GM23338 (cell line): ENCODE measurements at regions not wholly inside any gene's neighbourhood (a gene's known extent, or its start where the extent isn't known, plus 50 kb on each side); places are given as distances from the start of the nearest gene placed in this dataset.

Source experiments
- ATAC-seq: fragments of 200-7000 bp; cut with Tn5 transposase; 3 replicates; pipeline ENCODE4 v1.9.1; 2020
- DNase-seq: peaks from one replicate; pipeline ENCODE4 v3.0.0-alpha.2; 2015; ENCODE audit warnings: low spot score
- H2AFZ ChIP-seq: fragments of 200-600 bp; sonication (generic); 2 replicates; pipeline ENCODE4 v1.8.0; 2016; ENCODE audit warnings: antibody characterized with exemption, mild to moderate bottlenecking, moderate library complexity
- H3F3A ChIP-seq: fragments of 200-600 bp; sonication (generic); replicated peaks from 2 replicates; pipeline ENCODE4 v1.8.0; 2017; ENCODE audit warnings: antibody characterized with exemption, mixed run types, low read depth
- H3K27ac ChIP-seq: fragments of 200-600 bp; sonication (generic); 2 replicates; pipeline ENCODE4 v1.6.1; 2016; ENCODE audit warnings: low read depth
- H3K27me3 ChIP-seq: fragments of 200-600 bp; sonication (generic); 2 replicates; pipeline ENCODE4 v1.8.0; 2016; ENCODE audit warnings: mild to moderate bottlenecking, mixed run types, moderate library complexity; ENCODE audit not compliant: insufficient read depth
- H3K36me3 ChIP-seq: fragments of 200-600 bp; sonication (generic); 2 replicates; pipeline ENCODE4 v1.8.0; 2016; ENCODE audit warnings: mild to moderate bottlenecking; ENCODE audit not compliant: insufficient read depth
- H3K4me1 ChIP-seq: fragments of 200-600 bp; sonication (generic); 2 replicates; pipeline ENCODE4 v1.8.0; 2016; ENCODE audit warnings: mild to moderate bottlenecking, moderate library complexity; ENCODE audit not compliant: insufficient read depth
- H3K4me2 ChIP-seq: fragments of 200-600 bp; sonication (generic); 2 replicates; pipeline ENCODE4 v1.7.1; 2017; ENCODE audit warnings: mixed run types
- H3K4me3 ChIP-seq: fragments of 200-600 bp; sonication (generic); 2 replicates; pipeline ENCODE4 v1.6.1; 2016; ENCODE audit warnings: mixed run types
- H3K79me2 ChIP-seq: fragments of 200-600 bp; sonication (generic); replicated peaks from 2 replicates; pipeline ENCODE4 v1.8.0; 2017; ENCODE audit warnings: mild to moderate bottlenecking; ENCODE audit not compliant: insufficient read depth
- H3K9me2 ChIP-seq: fragments of 200-600 bp; sonication (generic); 2 replicates; pipeline ENCODE4 v1.8.0; 2017; ENCODE audit not compliant: insufficient read depth
- H4K20me1 ChIP-seq: fragments of 200-600 bp; sonication (generic); replicated peaks from 2 replicates; pipeline ENCODE4 v1.8.0; 2017; ENCODE audit warnings: mild to moderate bottlenecking; ENCODE audit not compliant: insufficient read depth
- H3K27ac Mint-ChIP-seq: 2 replicates; pipeline ENCODE4 v1.8.0; 2020; ENCODE audit warnings: inconsistent platforms, mild to moderate bottlenecking, moderate library complexity, mixed read lengths
- H3K27me3 Mint-ChIP-seq: 3 replicates; pipeline ENCODE4 v1.8.0; 2022; ENCODE audit warnings: low read depth, mild to moderate bottlenecking, moderate library complexity, mixed read lengths, inconsistent platforms; ENCODE audit not compliant: insufficient read depth, poor library complexity
- H3K36me3 Mint-ChIP-seq: 3 replicates; pipeline ENCODE4 v1.8.0; 2021; ENCODE audit warnings: low read depth, mild to moderate bottlenecking, inconsistent platforms, moderate library complexity, mixed read lengths
- H3K4me1 Mint-ChIP-seq: 3 replicates; pipeline ENCODE4 v1.8.0; 2020; ENCODE audit warnings: mild to moderate bottlenecking, inconsistent platforms, mixed read lengths
- H3K4me3 Mint-ChIP-seq: 3 replicates; pipeline ENCODE4 v1.8.0; 2021; ENCODE audit warnings: moderate library complexity, mild to moderate bottlenecking, inconsistent platforms, mixed read lengths
- H3K9me3 Mint-ChIP-seq: 3 replicates; pipeline ENCODE4 v1.8.0; 2020; ENCODE audit warnings: moderate library complexity, mild to moderate bottlenecking, inconsistent platforms, mixed read lengths
- EZH2 ChIP-seq: fragments of 200-600 bp; sonication (generic); IDR thresholded peaks from one replicate; pipeline ENCODE4 v1.8.0; 2017; ENCODE audit warnings: antibody characterized with exemption, mild to moderate bottlenecking, low read depth; ENCODE audit not compliant: unreplicated experiment
- POLR2AphosphoS5 ChIP-seq: IDR thresholded peaks from 2 replicates; pipeline ENCODE4 v1.6.1; 2016; ENCODE audit warnings: antibody characterized with exemption, low read depth
- STAT1 ChIP-seq: IDR thresholded peaks from one replicate; pipeline ENCODE4 v1.6.1; 2016; ENCODE audit warnings: antibody characterized with exemption; ENCODE audit not compliant: unreplicated experiment
- ZNF331 ChIP-seq: fragments of 250-450 bp; sonication (Bioruptor Pico); IDR thresholded peaks from 2 replicates; pipeline ENCODE4 v1.5.0; 2020; ENCODE audit warnings: low read depth, mild to moderate bottlenecking, moderate library complexity
- ZNF462 ChIP-seq: fragments of 250-450 bp; sonication (Bioruptor Pico); IDR thresholded peaks from 2 replicates; pipeline ENCODE4 v1.5.0; 2020; ENCODE audit warnings: mild to moderate bottlenecking, moderate library complexity
- TF ChIP-seq, protein P1 (sequence below), 2 experiments: fragments of 200-600 bp in 1 of 2; sonication (generic) in 1 of 2; conservative IDR thresholded peaks; 2 replicates each; pipeline versions ENCODE4 v1.5.1 to v1.6.1; 2016 to 2017; ENCODE audit warnings: antibody characterized with exemption in 2 of 2, low read depth in 2 of 2, mild to moderate bottlenecking in 2 of 2, moderate library complexity in 1 of 2

DNA sequence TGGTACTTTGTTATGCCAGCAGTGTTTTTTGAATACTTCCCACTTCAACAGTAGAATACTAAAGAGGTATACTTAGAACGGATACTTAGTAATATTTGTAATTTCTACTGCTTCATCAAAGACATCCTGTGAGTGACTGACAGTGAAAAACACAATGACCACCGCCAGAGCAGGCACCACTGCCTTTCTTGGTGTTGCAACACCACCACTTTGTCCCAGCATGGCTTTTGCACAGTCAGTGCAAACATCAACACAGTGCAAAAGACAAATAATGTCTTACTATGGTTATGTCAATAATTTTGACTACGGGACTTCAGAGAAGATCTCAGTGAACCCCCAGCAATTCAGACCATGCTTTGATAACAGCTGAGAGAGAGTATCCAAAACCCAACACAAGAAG lies 220.5 kb downstream of the RBM26 start:
- ATAC-seq (no peak), DNase-seq (no peak)
- Mint-ChIP-seq H3K9me3 (no peaks in the 10 kb centered on the region), H3K27me3 (no peaks in the 10 kb centered on the region), H3K4me1 (peaks cover 9% of the 10 kb centered on the region; the same call in 2 of the 3 replicates), H3K27ac (no peak overlapping the region), H3K4me3 (no peak overlapping the region), H3K36me3 (no peaks in the 10 kb centered on the region)
- H4K20me1 ChIP-seq = no peaks in the 10 kb centered on the region
- no peak overlapping the region for H3K4me3 ChIP-seq
- H3K9me2 ChIP-seq = no peaks in the 10 kb centered on the region
- H3K27me3 ChIP-seq = no peaks in the 10 kb centered on the region
- TF ChIP-seq STAT1 (no peak), ZNF331 (no peak), ZNF462 (CRISPR knock-in tag) (no peak), EZH2 (no peak), POLR2AphosphoS5 (no peak)
- TF ChIP-seq, protein P1, sequence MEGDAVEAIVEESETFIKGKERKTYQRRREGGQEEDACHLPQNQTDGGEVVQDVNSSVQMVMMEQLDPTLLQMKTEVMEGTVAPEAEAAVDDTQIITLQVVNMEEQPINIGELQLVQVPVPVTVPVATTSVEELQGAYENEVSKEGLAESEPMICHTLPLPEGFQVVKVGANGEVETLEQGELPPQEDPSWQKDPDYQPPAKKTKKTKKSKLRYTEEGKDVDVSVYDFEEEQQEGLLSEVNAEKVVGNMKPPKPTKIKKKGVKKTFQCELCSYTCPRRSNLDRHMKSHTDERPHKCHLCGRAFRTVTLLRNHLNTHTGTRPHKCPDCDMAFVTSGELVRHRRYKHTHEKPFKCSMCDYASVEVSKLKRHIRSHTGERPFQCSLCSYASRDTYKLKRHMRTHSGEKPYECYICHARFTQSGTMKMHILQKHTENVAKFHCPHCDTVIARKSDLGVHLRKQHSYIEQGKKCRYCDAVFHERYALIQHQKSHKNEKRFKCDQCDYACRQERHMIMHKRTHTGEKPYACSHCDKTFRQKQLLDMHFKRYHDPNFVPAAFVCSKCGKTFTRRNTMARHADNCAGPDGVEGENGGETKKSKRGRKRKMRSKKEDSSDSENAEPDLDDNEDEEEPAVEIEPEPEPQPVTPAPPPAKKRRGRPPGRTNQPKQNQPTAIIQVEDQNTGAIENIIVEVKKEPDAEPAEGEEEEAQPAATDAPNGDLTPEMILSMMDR (conservative IDR thresholded peaks at IDR 0.05; ENCODE audit: low read depth in 2 of 2) = no peak
- H3F3A ChIP-seq = no peaks in the 10 kb centered on the region
- no peak overlapping the region for H3K27ac ChIP-seq
- H3K79me2 ChIP-seq = no peaks in the 10 kb centered on the region
- H3K36me3 ChIP-seq = no peaks in the 10 kb centered on the region
- no peak overlapping the region for H2AFZ ChIP-seq
- H3K4me1 ChIP-seq = 0 out of 2 replicates have a peak, but pooled peaks cover 9% of the 10 kb centered on the region
- no peak overlapping the region for H3K4me2 ChIP-seq
